HG03196 (cell line): ENCODE measurements at regions not wholly inside any gene's neighbourhood (a gene's known extent, or its start where the extent isn't known, plus 50 kb on each side); places are given as distances from the start of the nearest gene placed in this dataset.

ENCODE experiments used
- ATAC-seq: cut with Tn5 transposase; IDR thresholded peaks from one replicate; pipeline ENCODE4 v1.9.1; 2021; ENCODE audit not compliant: unreplicated experiment

- no peak for ATAC-seq
These were observed 310.1 kb downstream of the PRL start for GRCh38 chr6:21986703-21987102.

GRCh38 chr6:21987501-21987957 is 309.3 kb downstream of the PRL start:
- ATAC-seq: peak; percentile 75

GRCh38 chr6:21990577-21990976 is 306.3 kb downstream of the PRL start:
- ATAC-seq: no peak

- no peak for ATAC-seq
These were observed 304.5 kb downstream of the PRL start for GRCh38 chr6:21992178-21992967.

GRCh38 chr6:21993841-21994240 is 303.0 kb downstream of the PRL start:
- no peak for ATAC-seq

- ATAC-seq: no peak
These were observed 302.0 kb downstream of the PRL start for GRCh38 chr6:21994821-21995220.

GRCh38 chr6:21995318-21995717 is 301.5 kb downstream of the PRL start:
- ATAC-seq: no peak

GRCh38 chr6:21996425-21997118 is 300.3 kb downstream of the PRL start:
- no peak for ATAC-seq

GRCh38 chr6:21997119-21998037 is 299.5 kb downstream of the PRL start:
- ATAC-seq: no peak

GRCh38 chr6:21998582-21998981 is 298.3 kb downstream of the PRL start:
- ATAC-seq: no peak

- ATAC-seq: no peak
These were observed 297.8 kb downstream of the PRL start for GRCh38 chr6:21999012-21999528.

- ATAC-seq: no peak
These were observed 297.1 kb downstream of the PRL start for GRCh38 chr6:21999741-22000140.

- no peak for ATAC-seq
These were observed 295.3 kb downstream of the PRL start for GRCh38 chr6:22001396-22002027.

GRCh38 chr6:22003287-22003686 is 293.5 kb downstream of the PRL start:
- ATAC-seq: no peak

- no peak for ATAC-seq
These were observed 290.0 kb downstream of the PRL start for GRCh38 chr6:22006795-22007194.

- ATAC-seq: no peak
These were observed 289.4 kb downstream of the PRL start for GRCh38 chr6:22007469-22007868.

- ATAC-seq: no peak
These were observed 288.5 kb downstream of the PRL start for GRCh38 chr6:22008248-22008836.

- ATAC-seq: no peak
These were observed 286.7 kb downstream of the PRL start for GRCh38 chr6:22010102-22010501.

- ATAC-seq: no peak
These were observed 281.6 kb downstream of the PRL start for GRCh38 chr6:22015216-22015615.

GRCh38 chr6:22015944-22016343 is 280.9 kb downstream of the PRL start:
- no peak for ATAC-seq
